Thyroid gland (tissue), 4 donors: ENCODE measurements at regions not wholly inside any gene's neighbourhood (a gene's known extent, or its start where the extent isn't known, plus 50 kb on each side); places are given as distances from the start of the nearest gene placed in this dataset.

Experiments
- POLR2A ChIP-seq, 2 donors: fragments of 450-650 bp; IDR thresholded peaks; one replicate each; pipeline ENCODE4 v1.6.1; 2017; ENCODE audit warnings: antibody characterized with exemption in 2 of 2, mild to moderate bottlenecking in 2 of 2, moderate library complexity in 1 of 2
- TF ChIP-seq, protein P1 (sequence below), 6 experiments: fragments of 200-600 bp in 3 of 6; fragments of 450-650 bp in 3 of 6; sonication (generic) in 3 of 6; IDR thresholded peaks; one replicate each; pipeline ENCODE4 v1.5.1; 2016 to 2019; ENCODE audit warnings: antibody characterized with exemption in 6 of 6, mild to moderate bottlenecking in 2 of 6, inconsistent platforms in 1 of 6, moderate library complexity in 1 of 6

GRCh38 chr10:107614939-107615685 is 450.6 kb upstream of the SORCS1 start:
- TF ChIP-seq, protein P1, sequence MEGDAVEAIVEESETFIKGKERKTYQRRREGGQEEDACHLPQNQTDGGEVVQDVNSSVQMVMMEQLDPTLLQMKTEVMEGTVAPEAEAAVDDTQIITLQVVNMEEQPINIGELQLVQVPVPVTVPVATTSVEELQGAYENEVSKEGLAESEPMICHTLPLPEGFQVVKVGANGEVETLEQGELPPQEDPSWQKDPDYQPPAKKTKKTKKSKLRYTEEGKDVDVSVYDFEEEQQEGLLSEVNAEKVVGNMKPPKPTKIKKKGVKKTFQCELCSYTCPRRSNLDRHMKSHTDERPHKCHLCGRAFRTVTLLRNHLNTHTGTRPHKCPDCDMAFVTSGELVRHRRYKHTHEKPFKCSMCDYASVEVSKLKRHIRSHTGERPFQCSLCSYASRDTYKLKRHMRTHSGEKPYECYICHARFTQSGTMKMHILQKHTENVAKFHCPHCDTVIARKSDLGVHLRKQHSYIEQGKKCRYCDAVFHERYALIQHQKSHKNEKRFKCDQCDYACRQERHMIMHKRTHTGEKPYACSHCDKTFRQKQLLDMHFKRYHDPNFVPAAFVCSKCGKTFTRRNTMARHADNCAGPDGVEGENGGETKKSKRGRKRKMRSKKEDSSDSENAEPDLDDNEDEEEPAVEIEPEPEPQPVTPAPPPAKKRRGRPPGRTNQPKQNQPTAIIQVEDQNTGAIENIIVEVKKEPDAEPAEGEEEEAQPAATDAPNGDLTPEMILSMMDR (IDR thresholded peaks at IDR 0.05): no peak
- TF ChIP-seq POLR2A (IDR thresholded peaks at IDR 0.05): no peak
